ENCODE measurements at regions not wholly inside any gene's neighbourhood (a gene's known extent, or its start where the extent isn't known, plus 50 kb on each side); places are given as distances from the start of the nearest gene placed in this dataset.

- no peak for TF ChIP-seq JUND (IDR thresholded peaks at IDR 0.05; ENCODE audit: low read length)
Measured at GRCh38 chr3:152056073-152056472, 182.6 kb downstream of the SUCNR1 start (continued).

DNA sequence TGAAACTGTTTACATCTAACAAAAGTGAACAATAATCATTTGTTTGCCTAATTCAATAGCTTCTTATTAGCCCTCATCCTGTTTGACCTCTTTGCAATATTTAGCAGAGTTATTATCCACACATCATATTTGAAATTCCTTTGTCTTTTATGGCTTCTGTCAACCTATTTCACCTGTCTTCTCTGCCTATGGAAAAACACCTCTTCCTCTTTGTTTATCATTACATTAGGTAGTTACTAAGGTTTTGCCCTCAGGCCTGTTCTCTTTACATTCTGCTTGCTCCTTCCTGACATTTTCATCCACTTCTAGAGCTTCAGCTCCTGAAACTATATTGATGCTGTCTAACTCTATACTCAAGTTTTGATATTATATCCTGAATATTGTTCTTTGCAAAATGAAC, 183.0 kb downstream of the SUCNR1 start:
- Histone ChIP-seq H3K36me3 (ENCODE audit: control insufficient read depth in 2 of 4, insufficient read depth in 4 of 4, low read length in 3 of 4) (no peaks in the 10 kb centered on the region), H3K9me3 (ENCODE audit: insufficient read depth in 2 of 2, low read depth in 1 of 2, low read length in 1 of 2) (no peaks in the 10 kb centered on the region), H4K91ac (replicated peaks; ENCODE audit: insufficient read length, low read length) (no peak overlapping the region), H2BK5ac (ENCODE audit: low read depth, low read length) (no peak overlapping the region), H4K5ac (ENCODE audit: insufficient read length, low read depth, low read length) (no peak overlapping the region), H3K18ac (ENCODE audit: extremely low read depth, low read length) (no peak overlapping the region), H3K56ac (replicated peaks; ENCODE audit: insufficient read length, low read depth, low read length) (no peak overlapping the region), H3K23me2 (ENCODE audit: low read depth, low read length) (no peaks in the 10 kb centered on the region), H4K8ac (ENCODE audit: extremely low read depth, insufficient read depth, low read length) (no peak overlapping the region), H2BK120ac (replicated peaks; ENCODE audit: low read depth, low read length) (no peak overlapping the region), H3K4me3 (ENCODE audit: extremely low read depth in 1 of 4, insufficient read depth in 2 of 4, low read depth in 3 of 4, low read length in 4 of 4) (no peak overlapping the region), H2AFZ (ENCODE audit: low read length) (no peak overlapping the region), H2BK15ac (ENCODE audit: low read length) (no peak overlapping the region), H3K27me3 (replicated peaks in 1 of 4; ENCODE audit: control insufficient read depth in 3 of 4, extremely low read depth in 1 of 4, insufficient read depth in 3 of 4, low read length in 3 of 4) (no peaks in the 10 kb centered on the region), H4K20me1 (replicated peaks in 1 of 2; ENCODE audit: control insufficient read depth in 1 of 2, insufficient read depth in 2 of 2, low read length in 2 of 2) (no peaks in the 10 kb centered on the region), H3K79me2 (ENCODE audit: control insufficient read depth in 1 of 2, insufficient read depth in 2 of 2, low read length in 2 of 2) (no peaks in the 10 kb centered on the region), H3K14ac (ENCODE audit: insufficient read length) (no peak overlapping the region), H3K4me2 (ENCODE audit: insufficient read depth in 1 of 2, low read depth in 2 of 2, low read length in 2 of 2) (no peak overlapping the region), H2AK5ac (ENCODE audit: low read depth, low read length) (no peak overlapping the region), H2BK12ac (ENCODE audit: low read depth, low read length) (no peak overlapping the region), H2BK20ac (ENCODE audit: low read length) (no peak overlapping the region), H3K23ac (ENCODE audit: insufficient read length) (no peak overlapping the region), H3K4ac (replicated peaks; ENCODE audit: insufficient read length, low read depth, low read length) (no peak overlapping the region), H3K9ac (replicated peaks in 1 of 4; ENCODE audit: extremely low read depth in 1 of 4, low read depth in 3 of 4, low read length in 3 of 4) (peak overlapping the region in 1 of 4 experiments; percentile 34; a peak in 1 of 7 replicates), H3K79me1 (ENCODE audit: low read depth, low read length) (no peaks in the 10 kb centered on the region), H3K4me1 (replicated peaks in 1 of 4; ENCODE audit: control insufficient read depth in 3 of 4, insufficient read depth in 4 of 4, low read length in 3 of 4) (peaks cover 0 to 5% (median 3%) of the 10 kb centered on the region in 4 experiments; a peak in 4 of 7 replicates), H3K27ac (ENCODE audit: low read depth, low read length) (no peak overlapping the region)
- TF ChIP-seq ZNF274 (IDR thresholded peaks at IDR 0.05; ENCODE audit: borderline replicate concordance, extremely low read depth, low read length) (no peak), GABPA (IDR thresholded peaks at IDR 0.05; ENCODE audit: borderline replicate concordance, insufficient read depth, low read length) (no peak), POLR2AphosphoS5 (IDR thresholded peaks at IDR 0.05; ENCODE audit: low read depth, low read length) (no peak), KDM1A (IDR thresholded peaks at IDR 0.05; ENCODE audit: borderline replicate concordance, low read length) (no peak), YY1 (IDR thresholded peaks at IDR 0.05; ENCODE audit: low read depth, low read length) (no peak), PHF8 (conservative IDR thresholded peaks at IDR 0.05; ENCODE audit: low read depth, low read length) (no peak)
- TF ChIP-seq, protein P1, sequence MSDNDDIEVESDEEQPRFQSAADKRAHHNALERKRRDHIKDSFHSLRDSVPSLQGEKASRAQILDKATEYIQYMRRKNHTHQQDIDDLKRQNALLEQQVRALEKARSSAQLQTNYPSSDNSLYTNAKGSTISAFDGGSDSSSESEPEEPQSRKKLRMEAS (IDR thresholded peaks at IDR 0.05) = no peak
- ChIA-PET POLR2A (ENCODE audit: partially characterized antibody) (no interaction called here), CTCF (ENCODE audit: partially characterized antibody) (interaction anchor here (2.3 to 3.6 kb wide), 2 partner anchors 16 to 127 kb away, joined by 6 to 13 read pairs; no protein-coding TSS in a partner anchor)
- FAIRE-seq (no peak), DNase-seq (ENCODE audit: low read depth in 1 of 2, low spot score in 2 of 2) (no peak)
